SK-N-SH (cell line): ENCODE measurements at regions not wholly inside any gene's neighbourhood (a gene's known extent, or its start where the extent isn't known, plus 50 kb on each side); places are given as distances from the start of the nearest gene placed in this dataset.

Source experiments
- CTCF ChIA-PET: fragments of 300-600, 350-600 bp; formaldehyde crosslinking; extraction: SDS; loops from one replicate; lab custom pipeline; 2021; lab: Yijun Ruan, JAX
- POLR2A ChIA-PET: fragments of 350-600 bp; sonication (Branson Sonifier 250); formaldehyde crosslinking; extraction: SDS; loops from one replicate; lab custom pipeline; 2020; ENCODE audit warnings: antibody characterized with exemption, inconsistent platforms; lab: Yijun Ruan, JAX
- DNase-seq: peaks from one replicate; pipeline ENCODE4 v3.0.0; 2012
- H2AFZ ChIP-seq: fragments of 200-600 bp; sonication (generic); 2 replicates; pipeline ENCODE4 v1.8.1; 2016; ENCODE audit warnings: antibody characterized with exemption, mild to moderate bottlenecking, low read depth
- H3F3A ChIP-seq: fragments of 200-600 bp; sonication (generic); replicated peaks from 2 replicates; pipeline ENCODE3; 2016; ENCODE audit warnings: antibody characterized with exemption, mild to moderate bottlenecking; ENCODE audit not compliant: insufficient read depth
- H3K27ac ChIP-seq, 2 experiments: fragments of 200-500 bp in 1 of 2; fragments of 200-600 bp in 1 of 2; sonication (Bioruptor generic) in 1 of 2; sonication (generic), shearing (Covaris generic) in 1 of 2; 2 replicates each; pipeline versions ENCODE4 v1.5.1 to v1.6.1; 2014 to 2016; ENCODE audit warnings: low read depth in 2 of 2, inconsistent platforms in 1 of 2, low read length in 1 of 2, mild to moderate bottlenecking in 1 of 2, mixed read lengths in 1 of 2
- H3K27me3 ChIP-seq: fragments of 200-600 bp; sonication (generic), shearing (Covaris generic); 2 replicates; pipeline ENCODE4 v1.6.1; 2016; ENCODE audit warnings: mixed run types; ENCODE audit not compliant: insufficient read depth
- H3K36me3 ChIP-seq, 2 experiments: fragments of 200-500 bp in 1 of 2; fragments of 200-600 bp in 1 of 2; sonication (Bioruptor generic) in 1 of 2; sonication (generic) in 1 of 2; replicated peaks in 1 of 2; 2 replicates each; pipeline versions ENCODE3 to v1.5.1; 2014 to 2016; ENCODE audit warnings: low read length in 1 of 2, mild to moderate bottlenecking in 1 of 2; ENCODE audit not compliant: insufficient read depth in 2 of 2, control insufficient read depth in 1 of 2
- H3K4me1 ChIP-seq, 2 experiments: fragments of 200-500 bp in 1 of 2; fragments of 200-600 bp in 1 of 2; sonication (Bioruptor generic) in 1 of 2; sonication (generic), shearing (Covaris generic) in 1 of 2; 2 replicates each; pipeline versions ENCODE4 v1.5.1 to v1.6.1; 2014 to 2016; ENCODE audit warnings: low read depth in 1 of 2, low read length in 1 of 2, mixed run types in 1 of 2; ENCODE audit not compliant: insufficient read depth in 2 of 2, control insufficient read depth in 1 of 2
- H3K4me2 ChIP-seq: fragments of 200-600 bp; sonication (generic), shearing (Covaris generic); 2 replicates; pipeline ENCODE4 v1.6.1; 2017; ENCODE audit warnings: mixed run types
- H3K4me3 ChIP-seq, 2 experiments: fragments of 200-500 bp in 1 of 2; fragments of 200-600 bp in 1 of 2; sonication (Bioruptor generic) in 1 of 2; sonication (generic), shearing (Covaris generic) in 1 of 2; 2 replicates each; pipeline versions ENCODE4 v1.5.1 to v1.8.1; 2014 to 2016; ENCODE audit warnings: low read depth in 2 of 2, inconsistent platforms in 1 of 2, low read length in 1 of 2, mild to moderate bottlenecking in 1 of 2, mixed read lengths in 1 of 2, moderate library complexity in 1 of 2
- H3K79me2 ChIP-seq: fragments of 200-600 bp; sonication (generic); 2 replicates; pipeline ENCODE4 v1.8.1; 2017; ENCODE audit warnings: mild to moderate bottlenecking; ENCODE audit not compliant: insufficient read depth
- H3K9ac ChIP-seq: fragments of 200-600 bp; sonication (generic); 2 replicates; pipeline ENCODE4 v1.6.1; 2017; ENCODE audit warnings: mixed run types
- H3K9me2 ChIP-seq: fragments of 200-600 bp; sonication (generic); 2 replicates; pipeline ENCODE4 v1.6.1; 2017; ENCODE audit warnings: mixed run types
- H3K9me3 ChIP-seq: fragments of 200-600 bp; sonication (generic); 2 replicates; pipeline ENCODE4 v1.6.1; 2017; ENCODE audit warnings: mixed run types, mild to moderate bottlenecking, moderate library complexity
- H4K20me1 ChIP-seq: fragments of 200-600 bp; sonication (generic); 2 replicates; pipeline ENCODE4 v1.6.1; 2017; ENCODE audit warnings: mild to moderate bottlenecking, mixed run types; ENCODE audit not compliant: insufficient read depth
- CHD2 ChIP-seq: fragments of 150-350 bp; IDR thresholded peaks from 2 replicates; pipeline ENCODE4 v1.6.1; 2018; ENCODE audit warnings: low read length; ENCODE audit not compliant: partially characterized antibody
- EP300 ChIP-seq, 2 experiments: IDR thresholded peaks; 2 replicates each; pipeline versions ENCODE4 v1.4.0 to v1.6.1; 2012; ENCODE audit warnings: borderline replicate concordance in 1 of 2, low read depth in 1 of 2, low read length in 1 of 2
- FOXJ3 ChIP-seq: sonication (generic); formaldehyde crosslinking; IDR thresholded peaks from 2 replicates; pipeline ENCODE4 v1.5.1; 2020; ENCODE audit warnings: mild to moderate bottlenecking, missing genetic modification reagents
- JUND ChIP-seq: IDR thresholded peaks from 2 replicates; pipeline ENCODE4 v1.4.0; 2012
- RFX5 ChIP-seq: IDR thresholded peaks from 2 replicates; pipeline ENCODE4 v1.6.1; 2012; ENCODE audit warnings: mild to moderate bottlenecking, improper control_type of control experiment, low read length
- SIN3A ChIP-seq: IDR thresholded peaks from 2 replicates; pipeline ENCODE4 v1.6.1; 2012; ENCODE audit warnings: low read depth, mild to moderate bottlenecking, low read length, moderate library complexity, borderline replicate concordance
- SMC3 ChIP-seq: IDR thresholded peaks from 2 replicates; pipeline ENCODE4 v1.6.1; 2012; ENCODE audit warnings: low read depth, low read length, improper control_type of control experiment
- TEAD4 ChIP-seq: IDR thresholded peaks from 2 replicates; pipeline ENCODE4 v1.4.0; 2012; ENCODE audit warnings: mild to moderate bottlenecking, borderline replicate concordance; ENCODE audit not compliant: insufficient read depth
- YY1 ChIP-seq: IDR thresholded peaks from 2 replicates; pipeline ENCODE4 v1.4.0; 2012; ENCODE audit warnings: low read depth, mild to moderate bottlenecking
- WGBS: methylation state at CpG from one replicate; pipeline ENCODE4 v1.1.6; 2017; ENCODE audit warnings: low lambda C conversion rate; 5-methylcytosine and 5-hydroxymethylcytosine counted together
- TF ChIP-seq, protein P1 (sequence below): fragments of 200-600 bp; sonication (generic); IDR thresholded peaks from 2 replicates; pipeline ENCODE4 v1.6.1; 2017; ENCODE audit warnings: antibody characterized with exemption, mild to moderate bottlenecking, moderate library complexity
- TF ChIP-seq, protein P2 (sequence below): fragments of 150-350 bp; IDR thresholded peaks from 2 replicates; pipeline ENCODE4 v1.6.1; 2016; ENCODE audit warnings: mild to moderate bottlenecking, low read depth, low read length
- TF ChIP-seq, protein P3 (sequence below): IDR thresholded peaks from 2 replicates; pipeline ENCODE4 v1.6.1; 2012; ENCODE audit warnings: mild to moderate bottlenecking, low read depth, low read length, moderate library complexity
- TF ChIP-seq, protein P4 (sequence below): fragments of 150-350 bp; IDR thresholded peaks from 2 replicates; pipeline ENCODE4 v1.6.1; 2017; ENCODE audit warnings: antibody characterized with exemption, low read length, low read depth, borderline replicate concordance
- TF ChIP-seq, protein P5 (sequence below): IDR thresholded peaks from 2 replicates; pipeline ENCODE4 v1.4.0; 2012; ENCODE audit warnings: low read depth, borderline replicate concordance

DNA sequence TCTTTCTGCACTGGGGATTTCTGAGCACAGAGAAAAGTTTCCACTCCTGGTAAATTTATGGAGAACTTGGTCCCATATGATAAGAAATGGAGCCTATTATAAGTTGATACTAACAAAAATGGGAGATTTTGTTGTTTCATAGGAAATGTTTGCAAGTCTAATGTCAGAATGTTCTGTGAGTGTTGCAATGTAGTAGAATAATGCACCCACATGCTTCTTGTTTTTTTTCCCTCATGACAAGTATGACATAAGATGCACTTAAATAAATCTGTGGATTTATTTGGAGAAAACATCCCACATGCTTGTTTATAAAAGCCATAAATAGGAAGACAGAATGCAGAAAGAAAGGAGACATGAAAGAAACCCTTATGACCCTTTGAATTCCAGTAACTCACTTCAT lies 50.8 kb upstream of the KCNJ6 start:
- no peaks in the 10 kb centered on the region for H3K36me3 ChIP-seq
- no peak overlapping the region for H2AFZ ChIP-seq
- H3F3A ChIP-seq: no peaks in the 10 kb centered on the region
- H3K27me3 ChIP-seq: no peaks in the 10 kb centered on the region
- no peak overlapping the region for H3K4me3 ChIP-seq
- no peak for DNase-seq
- no peak overlapping the region for H3K9ac ChIP-seq
- ChIA-PET CTCF (no interaction called here), POLR2A (no interaction called here)
- TF ChIP-seq CHD2 (no peak), SMC3 (no peak)
- no peaks in the 10 kb centered on the region for H3K9me2 ChIP-seq
- no peaks in the 10 kb centered on the region for H4K20me1 ChIP-seq
- H3K4me1 ChIP-seq: no peaks in the 10 kb centered on the region
- H3K9me3 ChIP-seq: no peaks in the 10 kb centered on the region
- no peaks in the 10 kb centered on the region for H3K79me2 ChIP-seq
- H3K4me2 ChIP-seq: no peak overlapping the region
- no peak overlapping the region for H3K27ac ChIP-seq

DNA sequence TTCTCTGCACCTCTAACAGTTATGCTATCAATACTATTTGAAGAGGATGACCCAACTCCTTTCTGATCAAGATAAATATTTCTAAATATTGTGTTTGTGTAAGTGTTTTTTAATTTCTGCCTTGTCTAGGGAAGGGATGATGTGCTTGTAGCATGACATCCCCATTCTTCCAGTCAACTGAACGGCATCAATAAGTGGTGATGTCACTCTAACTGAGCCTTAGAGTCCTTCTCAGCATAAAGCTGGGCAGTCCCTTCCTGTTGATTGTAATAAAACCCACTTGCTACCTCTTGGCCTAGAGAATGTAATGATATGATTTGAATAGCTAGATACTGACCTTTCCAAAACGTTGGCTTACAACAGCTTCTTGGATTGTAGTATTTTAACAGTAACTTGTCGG lies 52.5 kb upstream of the KCNJ6 start:
- Histone ChIP-seq H3K9me3 (no peaks in the 10 kb centered on the region), H3K4me3 (no peak overlapping the region), H4K20me1 (no peaks in the 10 kb centered on the region), H3K36me3 (no peaks in the 10 kb centered on the region), H3K9me2 (no peaks in the 10 kb centered on the region), H3K9ac (no peak overlapping the region), H3K4me2 (no peak overlapping the region), H3K4me1 (no peaks in the 10 kb centered on the region), H3K27ac (no peak overlapping the region), H3F3A (no peaks in the 10 kb centered on the region), H3K79me2 (no peaks in the 10 kb centered on the region), H2AFZ (no peak overlapping the region), H3K27me3 (no peaks in the 10 kb centered on the region)
- TF ChIP-seq SIN3A (no peak), JUND (no peak), TEAD4 (no peak), YY1 (no peak), RFX5 (no peak), SMC3 (no peak), FOXJ3 (no peak)
- TF ChIP-seq, protein P1, sequence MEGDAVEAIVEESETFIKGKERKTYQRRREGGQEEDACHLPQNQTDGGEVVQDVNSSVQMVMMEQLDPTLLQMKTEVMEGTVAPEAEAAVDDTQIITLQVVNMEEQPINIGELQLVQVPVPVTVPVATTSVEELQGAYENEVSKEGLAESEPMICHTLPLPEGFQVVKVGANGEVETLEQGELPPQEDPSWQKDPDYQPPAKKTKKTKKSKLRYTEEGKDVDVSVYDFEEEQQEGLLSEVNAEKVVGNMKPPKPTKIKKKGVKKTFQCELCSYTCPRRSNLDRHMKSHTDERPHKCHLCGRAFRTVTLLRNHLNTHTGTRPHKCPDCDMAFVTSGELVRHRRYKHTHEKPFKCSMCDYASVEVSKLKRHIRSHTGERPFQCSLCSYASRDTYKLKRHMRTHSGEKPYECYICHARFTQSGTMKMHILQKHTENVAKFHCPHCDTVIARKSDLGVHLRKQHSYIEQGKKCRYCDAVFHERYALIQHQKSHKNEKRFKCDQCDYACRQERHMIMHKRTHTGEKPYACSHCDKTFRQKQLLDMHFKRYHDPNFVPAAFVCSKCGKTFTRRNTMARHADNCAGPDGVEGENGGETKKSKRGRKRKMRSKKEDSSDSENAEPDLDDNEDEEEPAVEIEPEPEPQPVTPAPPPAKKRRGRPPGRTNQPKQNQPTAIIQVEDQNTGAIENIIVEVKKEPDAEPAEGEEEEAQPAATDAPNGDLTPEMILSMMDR: no peak
- DNase-seq: no peak
- ChIA-PET POLR2A (no interaction called here), CTCF (no interaction called here)
- 34% methylated on average over 3 of the region's 3 CpGs for WGBS

DNA sequence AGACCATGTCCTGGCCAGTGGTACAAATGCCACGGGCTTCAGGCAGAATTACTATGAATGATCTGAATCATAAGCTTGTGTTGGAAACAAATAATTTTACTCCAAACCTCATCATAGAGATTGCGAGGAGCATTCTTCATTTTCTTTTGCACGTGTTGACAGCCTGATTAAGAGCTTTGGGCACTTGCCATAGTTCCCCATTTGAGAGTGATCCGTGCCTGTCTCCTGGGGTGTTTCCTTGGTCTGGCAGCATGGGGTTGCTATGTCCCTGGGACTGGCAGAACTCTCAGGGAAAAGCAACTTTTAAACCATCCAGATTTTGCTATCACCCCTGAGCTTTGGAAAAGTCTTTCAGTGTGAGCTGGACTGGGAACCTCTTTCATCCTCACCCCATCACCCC lies 54.3 kb upstream of the KCNJ6 start:
- no peaks in the 10 kb centered on the region for H3K9me3 ChIP-seq
- no peaks in the 10 kb centered on the region for H4K20me1 ChIP-seq
- no peak overlapping the region for H3K27ac ChIP-seq
- no peaks in the 10 kb centered on the region for H3F3A ChIP-seq
- H3K9ac ChIP-seq: no peak overlapping the region
- no peak overlapping the region for H2AFZ ChIP-seq
- H3K79me2 ChIP-seq: no peaks in the 10 kb centered on the region
- H3K9me2 ChIP-seq: no peaks in the 10 kb centered on the region
- WGBS: 9% methylated on average over 4 of the region's 4 CpGs
- no peak overlapping the region for H3K4me2 ChIP-seq
- no peaks in the 10 kb centered on the region for H3K36me3 ChIP-seq
- DNase-seq: no peak
- no peaks in the 10 kb centered on the region for H3K27me3 ChIP-seq
- no peak overlapping the region for H3K4me3 ChIP-seq
- no peaks in the 10 kb centered on the region for H3K4me1 ChIP-seq
- ChIA-PET POLR2A (no interaction called here), CTCF (no interaction called here)
- TF ChIP-seq, protein P2, sequence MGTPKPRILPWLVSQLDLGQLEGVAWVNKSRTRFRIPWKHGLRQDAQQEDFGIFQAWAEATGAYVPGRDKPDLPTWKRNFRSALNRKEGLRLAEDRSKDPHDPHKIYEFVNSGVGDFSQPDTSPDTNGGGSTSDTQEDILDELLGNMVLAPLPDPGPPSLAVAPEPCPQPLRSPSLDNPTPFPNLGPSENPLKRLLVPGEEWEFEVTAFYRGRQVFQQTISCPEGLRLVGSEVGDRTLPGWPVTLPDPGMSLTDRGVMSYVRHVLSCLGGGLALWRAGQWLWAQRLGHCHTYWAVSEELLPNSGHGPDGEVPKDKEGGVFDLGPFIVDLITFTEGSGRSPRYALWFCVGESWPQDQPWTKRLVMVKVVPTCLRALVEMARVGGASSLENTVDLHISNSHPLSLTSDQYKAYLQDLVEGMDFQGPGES: no peak
- TF ChIP-seq, protein P3, sequence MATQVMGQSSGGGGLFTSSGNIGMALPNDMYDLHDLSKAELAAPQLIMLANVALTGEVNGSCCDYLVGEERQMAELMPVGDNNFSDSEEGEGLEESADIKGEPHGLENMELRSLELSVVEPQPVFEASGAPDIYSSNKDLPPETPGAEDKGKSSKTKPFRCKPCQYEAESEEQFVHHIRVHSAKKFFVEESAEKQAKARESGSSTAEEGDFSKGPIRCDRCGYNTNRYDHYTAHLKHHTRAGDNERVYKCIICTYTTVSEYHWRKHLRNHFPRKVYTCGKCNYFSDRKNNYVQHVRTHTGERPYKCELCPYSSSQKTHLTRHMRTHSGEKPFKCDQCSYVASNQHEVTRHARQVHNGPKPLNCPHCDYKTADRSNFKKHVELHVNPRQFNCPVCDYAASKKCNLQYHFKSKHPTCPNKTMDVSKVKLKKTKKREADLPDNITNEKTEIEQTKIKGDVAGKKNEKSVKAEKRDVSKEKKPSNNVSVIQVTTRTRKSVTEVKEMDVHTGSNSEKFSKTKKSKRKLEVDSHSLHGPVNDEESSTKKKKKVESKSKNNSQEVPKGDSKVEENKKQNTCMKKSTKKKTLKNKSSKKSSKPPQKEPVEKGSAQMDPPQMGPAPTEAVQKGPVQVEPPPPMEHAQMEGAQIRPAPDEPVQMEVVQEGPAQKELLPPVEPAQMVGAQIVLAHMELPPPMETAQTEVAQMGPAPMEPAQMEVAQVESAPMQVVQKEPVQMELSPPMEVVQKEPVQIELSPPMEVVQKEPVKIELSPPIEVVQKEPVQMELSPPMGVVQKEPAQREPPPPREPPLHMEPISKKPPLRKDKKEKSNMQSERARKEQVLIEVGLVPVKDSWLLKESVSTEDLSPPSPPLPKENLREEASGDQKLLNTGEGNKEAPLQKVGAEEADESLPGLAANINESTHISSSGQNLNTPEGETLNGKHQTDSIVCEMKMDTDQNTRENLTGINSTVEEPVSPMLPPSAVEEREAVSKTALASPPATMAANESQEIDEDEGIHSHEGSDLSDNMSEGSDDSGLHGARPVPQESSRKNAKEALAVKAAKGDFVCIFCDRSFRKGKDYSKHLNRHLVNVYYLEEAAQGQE: no peak
- TF ChIP-seq FOXJ3 (no peak), JUND (no peak), EP300 (IDR thresholded peaks at IDR 0.05; ENCODE audit: borderline replicate concordance in 1 of 2, low read depth in 1 of 2, low read length in 1 of 2) (no peak), YY1 (no peak)
- TF ChIP-seq, protein P4, sequence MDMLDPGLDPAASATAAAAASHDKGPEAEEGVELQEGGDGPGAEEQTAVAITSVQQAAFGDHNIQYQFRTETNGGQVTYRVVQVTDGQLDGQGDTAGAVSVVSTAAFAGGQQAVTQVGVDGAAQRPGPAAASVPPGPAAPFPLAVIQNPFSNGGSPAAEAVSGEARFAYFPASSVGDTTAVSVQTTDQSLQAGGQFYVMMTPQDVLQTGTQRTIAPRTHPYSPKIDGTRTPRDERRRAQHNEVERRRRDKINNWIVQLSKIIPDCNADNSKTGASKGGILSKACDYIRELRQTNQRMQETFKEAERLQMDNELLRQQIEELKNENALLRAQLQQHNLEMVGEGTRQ: no peak
- TF ChIP-seq, protein P5, sequence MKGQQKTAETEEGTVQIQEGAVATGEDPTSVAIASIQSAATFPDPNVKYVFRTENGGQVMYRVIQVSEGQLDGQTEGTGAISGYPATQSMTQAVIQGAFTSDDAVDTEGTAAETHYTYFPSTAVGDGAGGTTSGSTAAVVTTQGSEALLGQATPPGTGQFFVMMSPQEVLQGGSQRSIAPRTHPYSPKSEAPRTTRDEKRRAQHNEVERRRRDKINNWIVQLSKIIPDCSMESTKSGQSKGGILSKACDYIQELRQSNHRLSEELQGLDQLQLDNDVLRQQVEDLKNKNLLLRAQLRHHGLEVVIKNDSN: no peak
